ENCODE measurements at regions not wholly inside any gene's neighbourhood (a gene's known extent, or its start where the extent isn't known, plus 50 kb on each side); places are given as distances from the start of the nearest gene placed in this dataset.

DNA sequence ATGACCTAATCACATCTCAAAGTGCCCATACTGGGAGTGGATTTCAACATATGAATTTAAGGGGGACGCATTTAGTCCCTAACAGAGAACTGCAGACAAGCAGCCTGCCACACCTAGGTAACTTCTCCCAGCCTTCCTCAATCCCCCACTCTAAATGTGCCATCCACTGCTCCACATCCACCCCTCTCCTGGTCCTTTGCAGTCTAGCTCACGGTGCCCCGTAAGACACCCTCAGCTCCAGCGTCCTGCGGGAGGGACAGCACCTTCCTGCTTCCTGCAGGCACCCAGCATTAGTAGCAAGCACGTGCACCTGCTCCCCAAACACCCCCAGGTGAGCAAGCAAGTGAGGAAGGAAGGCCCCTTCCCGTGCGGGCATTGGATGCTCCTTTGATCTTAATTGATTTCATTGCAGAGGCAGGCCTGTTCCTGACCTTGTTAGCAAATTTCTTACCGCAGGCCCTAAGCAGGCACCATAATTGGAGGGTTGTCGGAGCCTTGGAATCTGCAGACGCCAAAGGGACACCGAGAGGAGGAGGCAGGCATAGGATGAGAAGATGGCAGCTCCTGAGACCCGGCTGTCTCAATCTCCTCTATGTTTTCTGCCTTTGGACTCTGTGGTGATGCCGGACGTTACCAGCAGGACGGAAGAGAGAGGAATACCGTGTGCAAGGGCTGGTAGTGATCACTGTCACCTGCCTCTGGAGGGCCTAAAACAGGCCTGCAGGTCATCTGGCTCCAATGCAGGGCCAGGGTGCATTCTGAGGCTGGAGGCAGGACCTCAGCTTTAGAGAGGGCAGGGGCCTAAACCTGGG lies 75.8 kb upstream of the CHST15 start:
- TF ChIP-seq, protein P1, sequence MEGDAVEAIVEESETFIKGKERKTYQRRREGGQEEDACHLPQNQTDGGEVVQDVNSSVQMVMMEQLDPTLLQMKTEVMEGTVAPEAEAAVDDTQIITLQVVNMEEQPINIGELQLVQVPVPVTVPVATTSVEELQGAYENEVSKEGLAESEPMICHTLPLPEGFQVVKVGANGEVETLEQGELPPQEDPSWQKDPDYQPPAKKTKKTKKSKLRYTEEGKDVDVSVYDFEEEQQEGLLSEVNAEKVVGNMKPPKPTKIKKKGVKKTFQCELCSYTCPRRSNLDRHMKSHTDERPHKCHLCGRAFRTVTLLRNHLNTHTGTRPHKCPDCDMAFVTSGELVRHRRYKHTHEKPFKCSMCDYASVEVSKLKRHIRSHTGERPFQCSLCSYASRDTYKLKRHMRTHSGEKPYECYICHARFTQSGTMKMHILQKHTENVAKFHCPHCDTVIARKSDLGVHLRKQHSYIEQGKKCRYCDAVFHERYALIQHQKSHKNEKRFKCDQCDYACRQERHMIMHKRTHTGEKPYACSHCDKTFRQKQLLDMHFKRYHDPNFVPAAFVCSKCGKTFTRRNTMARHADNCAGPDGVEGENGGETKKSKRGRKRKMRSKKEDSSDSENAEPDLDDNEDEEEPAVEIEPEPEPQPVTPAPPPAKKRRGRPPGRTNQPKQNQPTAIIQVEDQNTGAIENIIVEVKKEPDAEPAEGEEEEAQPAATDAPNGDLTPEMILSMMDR (IDR thresholded peaks at IDR 0.05), result no peak
- TF ChIP-seq POLR2A (IDR thresholded peaks at IDR 0.05), result no peak
- no peak for TF ChIP-seq EP300 (IDR thresholded peaks at IDR 0.05)

All from gastroesophageal sphincter (tissue), 3 donors.